ENCODE measurements at regions not wholly inside any gene's neighbourhood (a gene's known extent, or its start where the extent isn't known, plus 50 kb on each side); places are given as distances from the start of the nearest gene placed in this dataset.

- no peak overlapping the region for H3K4me3 ChIP-seq (ENCODE audit: low read depth, low read length)
- TF ChIP-seq CTCF (IDR thresholded peaks at IDR 0.05; ENCODE audit: insufficient read depth, low read length), result no peak
- DNase-seq (ENCODE audit: low read depth), result no peak
Measured at GRCh38 chr4:181582595-181582994, 660.6 kb upstream of the TENM3 start.

GRCh38 chr4:181588733-181589302 lies 654.4 kb upstream of the TENM3 start:
- H3K4me3 ChIP-seq (ENCODE audit: low read depth, low read length), result no peak overlapping the region
- DNase-seq (ENCODE audit: low read depth), result no peak
- no peak for TF ChIP-seq CTCF (IDR thresholded peaks at IDR 0.05; ENCODE audit: insufficient read depth, low read length)

- no peak for DNase-seq (ENCODE audit: low read depth)
- no peak for TF ChIP-seq CTCF (IDR thresholded peaks at IDR 0.05; ENCODE audit: insufficient read depth, low read length)
- H3K4me3 ChIP-seq (ENCODE audit: low read depth, low read length), result no peak overlapping the region
Measured at GRCh38 chr4:181592221-181592745, 650.9 kb upstream of the TENM3 start.

- no peak for TF ChIP-seq CTCF (IDR thresholded peaks at IDR 0.05; ENCODE audit: insufficient read depth, low read length)
- no peak for DNase-seq (ENCODE audit: low read depth)
- no peak overlapping the region for H3K4me3 ChIP-seq (ENCODE audit: low read depth, low read length)
Measured at GRCh38 chr4:181593703-181594102, 649.5 kb upstream of the TENM3 start.

GRCh38 chr4:181594188-181594587 lies 649.0 kb upstream of the TENM3 start:
- no peak for DNase-seq (ENCODE audit: low read depth)
- no peak overlapping the region for H3K4me3 ChIP-seq (ENCODE audit: low read depth, low read length)
- TF ChIP-seq CTCF (IDR thresholded peaks at IDR 0.05; ENCODE audit: insufficient read depth, low read length), result no peak

- DNase-seq (ENCODE audit: low read depth), result no peak
- no peak for TF ChIP-seq CTCF (IDR thresholded peaks at IDR 0.05; ENCODE audit: insufficient read depth, low read length)
- H3K4me3 ChIP-seq (ENCODE audit: low read depth, low read length), result no peak overlapping the region
Measured at GRCh38 chr4:181595716-181596115, 647.5 kb upstream of the TENM3 start.

- no peak for TF ChIP-seq CTCF (IDR thresholded peaks at IDR 0.05; ENCODE audit: insufficient read depth, low read length)
- H3K4me3 ChIP-seq (ENCODE audit: low read depth, low read length), result no peak overlapping the region
- DNase-seq (ENCODE audit: low read depth), result peak; percentile 2
Measured at GRCh38 chr4:181597766-181598165, 645.4 kb upstream of the TENM3 start.
